ENCODE measurements at regions not wholly inside any gene's neighbourhood (a gene's known extent, or its start where the extent isn't known, plus 50 kb on each side); places are given as distances from the start of the nearest gene placed in this dataset.
"Not testable (repeated sequence)": the region's sequence is repeated elsewhere in the genome, so short reads cannot be mapped to it uniquely, and the experiment has no call there.

DNA sequence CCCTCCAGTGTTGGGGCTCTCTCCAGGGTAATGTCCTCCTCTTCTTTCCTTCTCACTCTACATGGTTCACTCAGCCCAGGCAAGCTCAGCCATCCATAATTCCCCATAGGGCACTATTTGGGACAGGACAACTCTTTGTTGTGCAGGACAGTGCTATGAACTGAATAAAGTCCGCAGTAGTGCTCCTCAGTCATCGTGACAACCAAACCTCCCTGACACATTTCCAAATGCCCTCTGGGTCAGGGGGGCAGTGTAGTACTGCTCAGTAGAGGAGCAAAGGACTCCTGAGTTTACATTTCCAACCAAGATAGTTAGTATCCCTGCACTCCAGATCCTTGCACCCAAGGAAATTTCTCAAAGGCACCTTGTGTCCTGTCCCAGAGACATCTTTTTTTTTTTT lies 97.4 kb upstream of the TERB2 start:
- not testable (repeated sequence) for H3K27ac Mint-ChIP-seq, ATAC-seq, DNase-seq, H3K36me3 Mint-ChIP-seq, H3K4me3 Mint-ChIP-seq, H3K4me1 Mint-ChIP-seq, H3K27me3 Mint-ChIP-seq
- POLR2A ChIA-PET: interaction anchor here (0.7 kb wide), 1 partner anchor 1674 kb away, joined by 5 read pairs; no protein-coding TSS in a partner anchor
- H3K9me3 Mint-ChIP-seq: peaks cover 0 to 16% (median 2%) of the 10 kb centered on the region in 9 donors

- not testable (repeated sequence) for H3K27me3 Mint-ChIP-seq
Observed at GRCh38 chr15:44860168-44860567, 96.3 kb upstream of the TERB2 start.

GRCh38 chr15:44861439-44861910 lies 95.0 kb upstream of the TERB2 start:
- H3K27me3 Mint-ChIP-seq: peaks cover 0 to 6% (median 3%) of the 10 kb centered on the region in 5 donors
- POLR2A ChIA-PET: no interaction called here
- H3K27ac Mint-ChIP-seq: no peak overlapping the region
- peaks cover 0 to 6% (median 3%) of the 10 kb centered on the region in 3 donors for H3K36me3 Mint-ChIP-seq
- DNase-seq: no peak
- no peak overlapping the region for H3K4me3 Mint-ChIP-seq
- ATAC-seq: no peak
- no peaks in the 10 kb centered on the region for H3K4me1 Mint-ChIP-seq
- H3K9me3 Mint-ChIP-seq: peaks cover 0 to 16% (median 2%) of the 10 kb centered on the region in 9 donors

More at GRCh38 chr15:44860168-44860567, 96.3 kb upstream of the TERB2 start:
- ATAC-seq, H3K4me3 Mint-ChIP-seq, POLR2A ChIA-PET, H3K4me1 Mint-ChIP-seq, DNase-seq, H3K36me3 Mint-ChIP-seq, H3K27ac Mint-ChIP-seq: not testable (repeated sequence)
- peaks cover 0 to 16% (median 2%) of the 10 kb centered on the region in 9 donors for H3K9me3 Mint-ChIP-seq

GRCh38 chr15:44861917-44862316 lies 94.6 kb upstream of the TERB2 start:
- no peaks in the 10 kb centered on the region for H3K4me1 Mint-ChIP-seq
- peaks cover 0 to 8% (median 4%) of the 10 kb centered on the region in 5 donors for H3K27me3 Mint-ChIP-seq
- POLR2A ChIA-PET: no interaction called here
- no peak for DNase-seq
- ATAC-seq: no peak
- H3K9me3 Mint-ChIP-seq: peaks cover 0 to 17% (median 2%) of the 10 kb centered on the region in 9 donors
- H3K36me3 Mint-ChIP-seq: peaks cover 0 to 6% (median 4%) of the 10 kb centered on the region in 3 donors
- no peak overlapping the region for H3K27ac Mint-ChIP-seq
- H3K4me3 Mint-ChIP-seq: no peak overlapping the region

DNA sequence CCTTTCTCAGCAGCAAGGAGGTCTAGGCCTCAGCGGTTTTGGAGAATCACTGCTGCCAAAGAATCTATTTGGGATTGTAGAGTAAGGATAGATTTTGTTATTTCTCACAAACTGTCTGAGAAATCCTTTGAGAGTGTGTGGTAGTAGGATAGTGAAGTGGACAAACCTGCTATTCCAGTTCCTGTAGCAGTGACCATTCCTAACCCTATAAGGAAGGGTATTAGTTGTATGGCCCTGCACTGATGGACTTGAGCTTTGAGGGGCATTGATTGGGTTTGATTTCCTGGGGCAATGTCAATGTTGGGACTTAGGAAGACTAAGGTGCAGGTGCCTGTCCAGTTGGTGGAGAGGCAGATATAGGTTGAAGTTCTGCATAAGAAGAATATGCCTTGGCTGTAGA lies 93.6 kb upstream of the TERB2 start:
- H3K27ac Mint-ChIP-seq, ATAC-seq, H3K4me1 Mint-ChIP-seq, POLR2A ChIA-PET, DNase-seq, H3K4me3 Mint-ChIP-seq: not testable (repeated sequence)
- Mint-ChIP-seq H3K27me3 (peaks cover 0 to 13% (median 6%) of the 10 kb centered on the region in 5 donors), H3K9me3 (peaks cover 0 to 26% (median 2%) of the 10 kb centered on the region in 9 donors), H3K36me3 (peaks cover 0 to 10% (median 9%) of the 10 kb centered on the region in 3 donors)

DNA sequence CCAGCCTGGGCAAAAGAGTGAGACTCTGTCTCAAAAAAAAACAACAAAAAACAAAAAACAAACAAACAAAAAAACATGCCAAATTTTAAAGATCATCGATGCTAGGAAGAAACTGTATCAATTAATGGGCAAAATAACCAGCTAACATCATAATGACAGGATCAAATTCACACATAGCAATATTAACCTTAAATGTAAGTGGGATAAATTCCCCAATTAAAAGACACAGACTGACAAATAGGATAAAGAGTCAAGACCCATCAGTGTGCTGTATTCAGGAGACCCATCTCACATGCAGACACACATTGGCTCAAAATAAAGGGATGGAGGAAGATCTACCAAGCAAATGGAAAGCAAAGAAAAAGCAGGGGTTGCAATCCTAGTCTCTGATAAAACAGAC lies 88.4 kb upstream of the TERB2 start:
- H3K36me3 Mint-ChIP-seq, H3K27ac Mint-ChIP-seq, POLR2A ChIA-PET, DNase-seq, H3K4me3 Mint-ChIP-seq, H3K4me1 Mint-ChIP-seq, ATAC-seq: not testable (repeated sequence)
- Mint-ChIP-seq H3K9me3 (peaks cover 0 to 25% (median 0%) of the 10 kb centered on the region in 9 donors), H3K27me3 (peaks cover 0 to 23% (median 13%) of the 10 kb centered on the region in 5 donors)

GRCh38 chr15:44870125-44870524 lies 86.4 kb upstream of the TERB2 start:
- ATAC-seq, POLR2A ChIA-PET, H3K4me1 Mint-ChIP-seq, H3K4me3 Mint-ChIP-seq, DNase-seq, H3K27ac Mint-ChIP-seq: not testable (repeated sequence)
- Mint-ChIP-seq H3K9me3 (peaks cover 0 to 38% (median 18%) of the 10 kb centered on the region in 9 donors), H3K36me3 (peaks cover 0 to 20% (median 7%) of the 10 kb centered on the region in 3 donors), H3K27me3 (peaks cover 0 to 23% (median 13%) of the 10 kb centered on the region in 5 donors)

GRCh38 chr15:44873103-44873502 lies 83.4 kb upstream of the TERB2 start:
- DNase-seq (no peak), ATAC-seq (no peak)
- no peak overlapping the region for H3K4me3 Mint-ChIP-seq
- no peaks in the 10 kb centered on the region for H3K4me1 Mint-ChIP-seq
- POLR2A ChIA-PET: no interaction called here
- H3K36me3 Mint-ChIP-seq: peaks cover 0 to 26% (median 10%) of the 10 kb centered on the region in 3 donors
- peaks cover 0 to 57% (median 29%) of the 10 kb centered on the region in 9 donors for H3K9me3 Mint-ChIP-seq
- peaks cover 0 to 12% (median 10%) of the 10 kb centered on the region in 5 donors for H3K27me3 Mint-ChIP-seq
- no peak overlapping the region for H3K27ac Mint-ChIP-seq

- Mint-ChIP-seq H3K36me3 (peaks cover 0 to 38% (median 25%) of the 10 kb centered on the region in 3 donors), H3K4me3 (no peak overlapping the region), H3K27me3 (peaks cover 0 to 9% (median 2%) of the 10 kb centered on the region in 5 donors), H3K4me1 (no peaks in the 10 kb centered on the region), H3K9me3 (peaks cover 8 to 60% (median 29%) of the 10 kb centered on the region in 9 donors), H3K27ac (no peak overlapping the region)
- DNase-seq (no peak), ATAC-seq (no peak)
- POLR2A ChIA-PET: no interaction called here
Observed at GRCh38 chr15:44879066-44879465, 77.4 kb upstream of the TERB2 start.

DNA sequence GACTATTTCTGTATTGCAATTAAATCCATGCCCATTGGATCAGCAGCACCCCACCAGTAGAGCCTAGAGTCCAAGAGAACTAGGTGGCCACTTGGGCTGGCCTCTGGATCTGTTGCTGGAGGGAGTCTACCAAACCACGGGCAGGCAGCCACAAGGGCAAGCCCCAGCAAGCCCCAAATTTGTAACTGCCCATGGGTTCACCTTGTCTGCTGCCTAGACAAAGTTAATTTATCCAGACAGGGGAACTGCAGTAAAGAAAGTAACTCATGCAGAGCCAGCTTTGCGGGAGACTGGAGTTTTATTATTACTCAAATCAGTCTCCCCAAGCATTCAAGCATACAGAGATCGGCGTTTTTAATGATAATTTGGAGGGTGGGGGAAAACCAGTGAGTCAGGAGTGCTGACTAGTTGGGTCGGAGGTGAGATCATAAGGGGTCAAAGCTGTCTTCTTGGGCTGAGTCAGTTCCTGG lies 74.0 kb upstream of the TERB2 start:
- Mint-ChIP-seq H3K27ac (no peak overlapping the region), H3K27me3 (peaks cover 0 to 6% (median 2%) of the 10 kb centered on the region in 5 donors), H3K4me1 (no peaks in the 10 kb centered on the region), H3K9me3 (peaks cover 0 to 26% (median 15%) of the 10 kb centered on the region in 9 donors), H3K4me3 (no peak overlapping the region), H3K36me3 (peaks cover 0 to 18% (median 16%) of the 10 kb centered on the region in 3 donors)
- no peak for DNase-seq
- no peak for ATAC-seq
- POLR2A ChIA-PET: no interaction called here

GRCh38 chr15:44883199-44883877 lies 73.1 kb upstream of the TERB2 start:
- Mint-ChIP-seq H3K4me1 (no peaks in the 10 kb centered on the region), H3K27ac (no peak overlapping the region), H3K4me3 (no peak overlapping the region), H3K36me3 (peaks cover 0 to 15% (median 13%) of the 10 kb centered on the region in 3 donors), H3K27me3 (peaks cover 0 to 6% (median 2%) of the 10 kb centered on the region in 5 donors), H3K9me3 (peaks cover 0 to 18% (median 11%) of the 10 kb centered on the region in 9 donors)
- DNase-seq (no peak), ATAC-seq (no peak)
- POLR2A ChIA-PET: no interaction called here

- POLR2A ChIA-PET, H3K36me3 Mint-ChIP-seq, DNase-seq, ATAC-seq, H3K4me3 Mint-ChIP-seq, H3K9me3 Mint-ChIP-seq: not testable (repeated sequence)
- H3K27me3 Mint-ChIP-seq: peaks cover 0 to 13% (median 7%) of the 10 kb centered on the region in 5 donors
- peak overlapping the region in 1 of 10 donors; percentile 25 for H3K27ac Mint-ChIP-seq
- peaks cover 3 to 13% (median 10%) of the 10 kb centered on the region in 4 donors for H3K4me1 Mint-ChIP-seq
Observed at GRCh38 chr15:44898890-44899651, 57.4 kb upstream of the TERB2 start.

DNA sequence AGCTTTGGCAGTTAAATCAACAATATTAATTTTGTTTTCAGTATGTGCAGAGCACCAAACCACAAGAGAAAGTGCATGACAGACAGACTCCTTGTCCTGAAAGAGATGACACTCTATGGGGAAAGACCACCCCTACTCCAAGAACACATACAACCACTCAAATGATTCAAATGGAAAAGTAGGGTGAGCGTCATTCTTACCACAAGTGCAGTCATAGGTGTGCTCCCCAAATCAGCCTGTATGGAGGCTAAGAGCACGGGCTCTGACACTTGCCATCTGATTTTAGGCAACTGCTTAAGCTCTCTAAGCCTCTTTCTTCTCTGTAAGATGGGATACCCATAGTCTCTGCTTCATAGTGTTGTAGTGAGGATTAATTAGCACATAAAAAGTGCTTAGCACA lies 56.7 kb upstream of the TERB2 start:
- H3K27ac Mint-ChIP-seq, POLR2A ChIA-PET, H3K36me3 Mint-ChIP-seq, H3K4me3 Mint-ChIP-seq, ATAC-seq, H3K9me3 Mint-ChIP-seq, DNase-seq: not testable (repeated sequence)
- peaks cover 0 to 11% (median 4%) of the 10 kb centered on the region in 5 donors for H3K27me3 Mint-ChIP-seq
- peaks cover 4 to 15% (median 12%) of the 10 kb centered on the region in 4 donors for H3K4me1 Mint-ChIP-seq
